Body of pancreas (tissue), 4 donors: ENCODE measurements at regions not wholly inside any gene's neighbourhood (a gene's known extent, or its start where the extent isn't known, plus 50 kb on each side); places are given as distances from the start of the nearest gene placed in this dataset.

Experiments used
- ATAC-seq: fragments of 150-250 bp; one replicate; pipeline ENCODE4 v1.9.1; 2016
- DNase-seq, 4 donors: peaks; one replicate each; pipeline ENCODE4 v3.0.0-alpha.2; 2019
- H3K27ac ChIP-seq, 4 donors: fragments of 200-600 bp; sonication (generic); 1 replicate in 3 of 4; 2 replicates in 1 of 4; pipeline versions ENCODE4 v1.5.1 to v1.6.1; 2016 to 2019; ENCODE audit warnings: mild to moderate bottlenecking in 1 of 4, mixed read lengths in 1 of 4, moderate library complexity in 1 of 4
- H3K27me3 ChIP-seq, 2 donors: fragments of 200-600 bp; sonication (generic); one replicate each; pipeline ENCODE4 v1.6.0; 2016; ENCODE audit warnings: mild to moderate bottlenecking in 1 of 2
- H3K36me3 ChIP-seq, 2 donors: fragments of 200-600 bp; sonication (generic); replicated peaks in 1 of 2; 2 replicates each; pipeline ENCODE4 v1.5.1; 2016; ENCODE audit warnings: low read depth in 2 of 2; ENCODE audit not compliant: insufficient read depth in 1 of 2
- H3K4me1 ChIP-seq: fragments of 200-600 bp; sonication (generic); one replicate; pipeline ENCODE4 v1.6.0; 2016
- H3K4me3 ChIP-seq, 2 donors: fragments of 200-600 bp; sonication (generic); 1 replicate in 1 of 2; 2 replicates in 1 of 2; pipeline ENCODE4 v1.5.1; 2016 to 2019
- H3K9me3 ChIP-seq, 3 donors: fragments of 200-600 bp; sonication (generic); 1 replicate in 2 of 3; 2 replicates in 1 of 3; pipeline ENCODE4 v1.5.1; 2016
- POLR2A ChIP-seq, 3 donors: fragments of 450-650 bp; IDR thresholded peaks; one replicate each; pipeline ENCODE4 v1.6.1; 2016; ENCODE audit warnings: antibody characterized with exemption in 3 of 3, mild to moderate bottlenecking in 2 of 3
- WGBS, 2 donors: methylation state at CpG; one replicate each; pipeline ENCODE4 v1.1.5; 2017; 5-methylcytosine and 5-hydroxymethylcytosine counted together
- intact Hi-C: fragments of 100-400 bp; cut with DNase I; formaldehyde crosslinking; loops from one replicate; pipeline ENCODE4 v1.15.1; 2023
- TF ChIP-seq, protein P1 (sequence below), 7 experiments: fragments of 450-650 bp in 4 of 7; fragments of 200-600 bp in 3 of 7; sonication (generic) in 3 of 7; IDR thresholded peaks; one replicate each; pipeline ENCODE4 v1.5.1; 2016 to 2019; ENCODE audit warnings: antibody characterized with exemption in 7 of 7

DNA sequence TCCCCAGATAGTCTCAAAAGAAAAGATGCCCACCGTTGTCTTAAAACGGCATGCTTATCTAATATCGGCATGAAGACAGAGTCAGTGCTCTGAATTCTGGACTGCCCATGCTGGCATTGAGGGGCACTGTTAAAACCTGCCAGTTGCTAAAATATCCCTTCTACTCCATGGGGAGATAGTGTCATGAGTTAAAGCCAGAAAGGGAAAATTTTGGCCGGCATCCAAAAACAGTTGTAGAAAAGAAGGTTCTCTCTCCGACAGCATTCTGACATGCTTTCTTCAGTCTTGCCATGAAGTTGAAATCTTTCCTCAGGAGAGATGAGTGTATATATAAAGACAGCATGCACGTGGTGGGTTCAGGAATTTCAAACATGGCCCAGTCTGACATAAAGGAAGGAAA is 401.3 kb upstream of the PIK3C3 start:
- no peak for DNase-seq
- no peak overlapping the region for H3K27ac ChIP-seq
- H3K27me3 ChIP-seq, result no peaks in the 10 kb centered on the region
- no peaks in the 10 kb centered on the region for H3K4me1 ChIP-seq
- TF ChIP-seq, protein P1, sequence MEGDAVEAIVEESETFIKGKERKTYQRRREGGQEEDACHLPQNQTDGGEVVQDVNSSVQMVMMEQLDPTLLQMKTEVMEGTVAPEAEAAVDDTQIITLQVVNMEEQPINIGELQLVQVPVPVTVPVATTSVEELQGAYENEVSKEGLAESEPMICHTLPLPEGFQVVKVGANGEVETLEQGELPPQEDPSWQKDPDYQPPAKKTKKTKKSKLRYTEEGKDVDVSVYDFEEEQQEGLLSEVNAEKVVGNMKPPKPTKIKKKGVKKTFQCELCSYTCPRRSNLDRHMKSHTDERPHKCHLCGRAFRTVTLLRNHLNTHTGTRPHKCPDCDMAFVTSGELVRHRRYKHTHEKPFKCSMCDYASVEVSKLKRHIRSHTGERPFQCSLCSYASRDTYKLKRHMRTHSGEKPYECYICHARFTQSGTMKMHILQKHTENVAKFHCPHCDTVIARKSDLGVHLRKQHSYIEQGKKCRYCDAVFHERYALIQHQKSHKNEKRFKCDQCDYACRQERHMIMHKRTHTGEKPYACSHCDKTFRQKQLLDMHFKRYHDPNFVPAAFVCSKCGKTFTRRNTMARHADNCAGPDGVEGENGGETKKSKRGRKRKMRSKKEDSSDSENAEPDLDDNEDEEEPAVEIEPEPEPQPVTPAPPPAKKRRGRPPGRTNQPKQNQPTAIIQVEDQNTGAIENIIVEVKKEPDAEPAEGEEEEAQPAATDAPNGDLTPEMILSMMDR (IDR thresholded peaks at IDR 0.05), result no peak
- TF ChIP-seq POLR2A (IDR thresholded peaks at IDR 0.05), result no peak
- no peak overlapping the region for H3K4me3 ChIP-seq
- intact Hi-C loops, result no loop called here
- H3K36me3 ChIP-seq, result no peaks in the 10 kb centered on the region
- no peak for ATAC-seq
- no peaks in the 10 kb centered on the region for H3K9me3 ChIP-seq
- 63 to 68% methylated on average over 6 of the region's 6 CpGs for WGBS, 2 donors

DNA sequence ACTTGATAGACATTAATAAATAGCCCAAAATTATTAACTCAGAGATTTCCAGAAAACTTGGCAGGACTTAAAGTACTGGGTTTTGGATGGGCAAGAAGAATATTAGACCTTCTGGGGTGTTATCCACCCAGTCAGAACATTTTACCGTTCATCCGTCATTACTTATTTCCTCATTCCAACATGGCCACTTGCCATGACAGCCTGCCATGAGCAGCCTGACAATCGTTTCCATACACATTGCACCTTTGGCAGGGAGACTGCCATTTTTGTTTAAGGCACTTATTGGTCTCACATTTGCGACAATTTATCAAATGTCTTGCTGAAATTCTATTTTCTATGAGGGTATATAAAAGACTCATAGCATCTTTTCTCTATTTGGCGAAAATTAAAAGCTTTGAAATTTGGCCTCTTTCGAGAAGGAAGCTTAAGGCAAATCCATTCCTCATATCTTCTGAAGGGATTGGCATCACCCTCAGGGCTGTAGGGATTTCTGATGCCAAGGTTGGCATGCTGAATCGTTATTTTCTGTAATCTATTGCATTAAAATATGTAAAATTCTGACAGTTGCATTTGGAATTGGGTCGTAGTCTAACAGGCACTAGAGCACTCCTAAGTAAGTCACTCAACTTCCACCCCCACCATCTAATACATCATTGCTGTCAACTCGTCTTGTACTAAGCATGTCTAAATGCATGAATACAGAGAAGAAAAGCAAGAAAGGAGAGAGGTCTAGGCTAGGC is 406.3 kb upstream of the PIK3C3 start:
- intact Hi-C loops, result no loop called here
- Histone ChIP-seq H3K4me3 (no peak overlapping the region), H3K27me3 (no peaks in the 10 kb centered on the region), H3K36me3 (no peaks in the 10 kb centered on the region), H3K27ac (no peak overlapping the region), H3K4me1 (no peaks in the 10 kb centered on the region), H3K9me3 (no peaks in the 10 kb centered on the region)
- DNase-seq (no peak), ATAC-seq (no peak)
- no peak for TF ChIP-seq POLR2A (IDR thresholded peaks at IDR 0.05)
- TF ChIP-seq, protein P1 (IDR thresholded peaks at IDR 0.05), result no peak
- WGBS, 2 donors, result 53 to 64% methylated on average over 9 of the region's 9 CpGs

DNA sequence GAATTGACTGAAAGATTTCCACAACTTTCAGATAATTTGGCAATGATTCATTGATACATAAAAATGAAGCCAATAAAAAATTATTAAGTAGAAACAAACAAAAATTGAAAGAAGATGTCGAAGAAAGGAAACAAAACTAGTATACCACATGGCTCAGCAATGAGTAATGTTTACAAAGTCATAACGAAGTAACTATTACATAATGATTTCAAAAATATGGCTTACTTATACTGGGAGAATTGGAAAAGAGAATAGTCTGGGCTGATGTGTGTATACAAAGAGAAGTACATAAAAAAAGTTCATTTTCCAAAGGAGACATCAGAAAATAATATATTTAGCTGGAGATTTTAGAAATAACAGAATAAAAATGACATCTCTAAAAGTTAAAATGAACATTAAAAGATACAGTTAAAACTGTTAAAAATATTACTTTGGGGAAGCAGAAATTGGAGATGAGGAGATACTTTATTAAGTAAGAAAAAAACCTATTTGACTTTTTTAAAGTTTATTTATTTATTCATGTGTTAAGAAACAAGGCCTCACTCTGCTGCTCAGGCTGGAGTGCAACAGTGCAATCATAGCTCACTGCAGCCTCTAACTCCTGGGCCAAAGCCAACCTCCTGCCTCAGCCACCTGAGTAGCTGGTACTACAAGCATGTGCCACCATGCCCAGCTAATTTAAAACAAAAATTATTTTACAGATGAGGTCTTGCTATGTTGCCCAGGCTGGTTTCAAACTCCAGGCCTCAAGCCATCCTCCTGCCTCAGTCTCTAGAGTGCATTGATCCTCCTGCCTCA is 409.7 kb upstream of the PIK3C3 start:
- TF ChIP-seq, protein P1 (IDR thresholded peaks at IDR 0.05), result no peak
- TF ChIP-seq POLR2A (IDR thresholded peaks at IDR 0.05), result no peak
- no peak for DNase-seq
- intact Hi-C loops, result no loop called here

DNA sequence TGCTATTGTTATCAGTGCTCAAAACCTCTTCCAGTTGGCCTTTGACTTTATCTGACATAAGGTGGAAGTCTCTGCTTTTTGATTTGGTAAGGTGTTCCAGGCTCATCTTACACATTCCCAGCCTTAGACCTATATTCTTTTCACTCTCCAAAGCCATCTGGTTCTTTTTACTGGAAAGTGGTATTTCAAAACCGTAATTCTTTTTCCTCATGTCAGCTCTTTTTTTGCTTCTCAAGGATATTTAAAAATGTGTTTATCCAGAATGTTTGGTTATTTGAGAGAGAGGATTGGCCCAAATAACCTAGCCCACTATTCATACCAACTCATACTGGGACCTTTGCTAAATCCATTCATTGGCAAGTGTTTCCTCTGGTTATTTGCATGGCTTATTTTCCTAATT is 411.2 kb upstream of the PIK3C3 start:
- Histone ChIP-seq H3K27me3 (no peaks in the 10 kb centered on the region), H3K4me3 (no peak overlapping the region), H3K9me3 (no peaks in the 10 kb centered on the region), H3K4me1 (no peaks in the 10 kb centered on the region), H3K36me3 (no peaks in the 10 kb centered on the region), H3K27ac (no peak overlapping the region)
- 52 to 75% methylated on average over 1 of the region's 1 CpG for WGBS, 2 donors
- DNase-seq (no peak), ATAC-seq (no peak)
- TF ChIP-seq, protein P1 (IDR thresholded peaks at IDR 0.05), result no peak
- TF ChIP-seq POLR2A (IDR thresholded peaks at IDR 0.05), result no peak
- intact Hi-C loops, result no loop called here

More for the DNA sequence above, 409.7 kb upstream of the PIK3C3 start:
- H3K27ac ChIP-seq, result no peak overlapping the region
- no peaks in the 10 kb centered on the region for H3K9me3 ChIP-seq
- 57 to 61% methylated on average over 2 of the region's 2 CpGs for WGBS, 2 donors
- H3K36me3 ChIP-seq, result no peaks in the 10 kb centered on the region
- ATAC-seq, result no peak
- no peak overlapping the region for H3K4me3 ChIP-seq
- no peaks in the 10 kb centered on the region for H3K27me3 ChIP-seq
- H3K4me1 ChIP-seq, result no peaks in the 10 kb centered on the region
